ENCODE measurements at regions not wholly inside any gene's neighbourhood (a gene's known extent, or its start where the extent isn't known, plus 50 kb on each side); places are given as distances from the start of the nearest gene placed in this dataset.

DNA sequence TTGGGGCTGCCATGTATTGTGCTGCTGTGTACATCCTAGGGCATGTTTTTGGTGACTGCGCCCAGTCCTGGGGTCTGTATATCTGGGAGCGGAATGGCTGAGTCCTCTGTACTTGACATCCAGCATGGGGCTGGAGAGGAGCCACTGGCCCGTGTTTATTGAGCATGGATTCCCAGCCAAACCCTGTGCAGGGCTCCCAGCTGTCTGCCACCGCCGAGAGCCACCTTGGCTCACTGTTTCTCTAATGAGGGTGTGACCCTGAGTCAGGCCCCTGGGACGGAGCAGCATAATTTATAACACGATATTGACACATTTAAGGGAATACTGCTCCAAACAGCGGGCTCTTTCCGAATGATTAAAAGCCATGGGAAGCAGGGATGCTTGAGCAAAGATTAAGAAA, 211.5 kb upstream of the PWP1 start:
- no peak for DNase-seq (ENCODE audit: low spot score)

DNA sequence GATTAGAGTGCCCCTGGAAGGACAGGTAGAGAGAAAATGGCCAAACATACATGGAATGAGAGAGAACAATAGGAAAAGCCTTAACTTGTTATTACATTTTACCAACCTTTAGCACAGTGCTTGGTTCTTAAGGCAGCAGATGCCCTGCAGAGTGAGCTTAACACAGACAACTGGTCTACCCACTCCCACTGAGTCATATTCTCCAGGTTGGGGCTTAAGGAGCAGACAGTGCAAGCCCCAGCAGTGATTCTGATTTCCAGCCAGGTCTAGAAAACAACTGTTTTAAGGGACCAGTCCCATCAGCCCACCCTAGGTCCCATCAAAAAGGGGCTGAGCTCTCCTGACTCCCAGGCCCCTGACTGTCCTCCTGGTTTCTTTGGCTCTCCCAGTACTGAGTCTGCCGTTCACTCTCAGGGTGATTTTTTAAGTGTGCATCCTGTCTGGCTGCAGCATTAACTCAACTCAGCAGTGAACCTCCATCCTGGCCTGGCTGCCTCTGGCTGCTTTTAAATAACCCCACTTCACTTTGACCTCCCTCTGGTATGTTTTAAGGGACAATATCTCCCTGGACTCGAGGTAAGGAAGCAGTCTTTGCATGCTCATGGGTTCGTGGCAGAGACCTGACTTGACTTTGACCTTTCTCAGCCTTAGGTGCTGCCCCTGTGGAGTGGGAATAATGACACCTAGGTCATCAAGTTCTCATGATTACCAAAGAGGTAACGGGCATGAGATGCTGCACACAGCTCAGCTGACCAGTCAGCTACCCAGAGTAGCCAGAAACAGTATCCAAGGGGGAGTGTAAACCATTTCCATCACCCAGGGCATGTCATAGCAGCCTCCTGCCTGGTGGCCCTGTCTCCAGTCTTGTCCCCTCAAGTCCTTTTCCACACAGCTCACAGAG, 210.7 kb upstream of the PWP1 start:
- no peak for DNase-seq (ENCODE audit: low spot score)

DNA sequence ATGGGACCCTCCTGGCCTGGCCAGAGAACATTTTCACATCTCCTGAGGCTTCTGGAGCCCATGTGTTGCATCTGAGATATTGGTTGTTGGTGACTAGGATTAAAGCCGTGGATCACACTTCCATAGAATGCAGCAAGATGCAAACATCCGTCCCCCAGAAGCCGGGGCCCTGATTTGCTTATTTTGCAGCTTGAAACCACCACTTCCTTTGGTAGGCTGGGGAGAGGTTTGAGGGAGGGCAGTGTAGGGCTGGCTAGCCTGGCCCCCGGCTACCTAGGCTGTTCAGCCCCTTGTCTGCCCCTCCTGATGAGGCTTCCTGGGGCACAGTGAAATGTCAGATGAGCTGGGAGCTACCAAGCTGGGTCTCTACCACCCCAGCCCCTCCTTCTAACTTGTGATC, 209.7 kb upstream of the PWP1 start:
- DNase-seq (ENCODE audit: low spot score) = no peak

GRCh38 chr12:107477018-107477417, 208.6 kb upstream of the PWP1 start:
- DNase-seq (ENCODE audit: low spot score) = no peak

- no peak for DNase-seq (ENCODE audit: low spot score)
These were observed 207.5 kb upstream of the PWP1 start for GRCh38 chr12:107477947-107478610.

DNA sequence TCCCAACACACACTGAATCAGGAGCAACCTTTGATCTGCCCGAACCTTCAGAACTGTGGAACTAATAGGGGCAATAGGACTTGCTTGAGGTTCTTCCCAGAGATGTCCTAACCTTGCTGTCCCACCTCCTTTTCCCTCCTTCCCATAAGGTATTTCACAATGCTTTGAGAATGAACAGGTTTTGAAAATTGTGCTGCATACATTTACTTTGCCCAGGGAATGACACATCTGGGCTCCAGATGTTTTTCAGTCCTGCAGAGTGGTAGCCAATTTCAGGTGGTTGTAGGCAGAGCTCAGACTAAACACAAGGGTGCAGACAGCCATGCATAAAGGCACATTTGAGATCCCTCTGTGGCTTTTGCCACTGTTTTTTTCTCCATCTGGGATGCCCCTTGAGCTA, 206.7 kb upstream of the PWP1 start:
- DNase-seq (ENCODE audit: low spot score) = no peak

GRCh38 chr12:107480836-107481608, 204.6 kb upstream of the PWP1 start:
- DNase-seq (ENCODE audit: low spot score) = no peak

- DNase-seq (ENCODE audit: low spot score) = no peak
These were observed 201.4 kb upstream of the PWP1 start for GRCh38 chr12:107484230-107484629.

DNA sequence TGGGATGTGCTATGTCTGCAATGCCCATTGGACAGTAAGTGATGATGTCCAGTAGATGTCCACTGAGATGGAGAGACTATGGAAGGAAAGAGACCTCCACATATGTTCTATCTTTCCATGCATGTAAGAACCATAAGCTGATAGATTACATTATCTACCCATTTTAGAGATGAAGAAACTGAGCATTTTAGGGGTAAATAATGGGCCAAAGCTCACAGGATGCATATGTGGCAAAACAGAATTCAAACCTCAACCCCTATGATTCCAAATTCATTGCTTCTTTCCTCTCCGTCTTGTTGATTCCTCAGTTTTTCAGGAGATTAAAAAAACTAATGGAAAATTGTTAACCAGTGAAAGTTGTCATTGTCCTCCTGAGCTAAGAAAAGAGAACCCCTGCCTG, 200.7 kb upstream of the PWP1 start:
- no peak for DNase-seq (ENCODE audit: low spot score)

DNA sequence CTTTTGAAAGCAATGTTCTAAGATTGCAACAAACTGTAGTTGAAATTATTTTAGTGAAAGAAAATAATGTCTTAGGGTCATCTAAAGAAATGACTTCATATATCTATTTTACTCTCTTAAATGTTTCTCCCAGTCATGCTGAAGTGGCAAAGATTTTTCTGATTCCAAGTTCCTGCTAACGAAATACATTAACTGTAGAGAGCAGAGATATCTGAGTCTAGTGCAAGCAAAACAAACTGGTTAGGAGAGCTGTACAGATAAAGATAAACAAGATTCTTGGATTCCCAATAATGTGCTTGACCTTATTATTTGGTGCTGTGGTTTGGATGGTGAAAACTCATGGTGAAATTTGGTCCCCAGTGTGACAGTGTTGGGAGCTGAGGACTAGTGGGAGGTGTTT, 199.9 kb upstream of the PWP1 start:
- no peak for DNase-seq (ENCODE audit: low spot score)

DNA sequence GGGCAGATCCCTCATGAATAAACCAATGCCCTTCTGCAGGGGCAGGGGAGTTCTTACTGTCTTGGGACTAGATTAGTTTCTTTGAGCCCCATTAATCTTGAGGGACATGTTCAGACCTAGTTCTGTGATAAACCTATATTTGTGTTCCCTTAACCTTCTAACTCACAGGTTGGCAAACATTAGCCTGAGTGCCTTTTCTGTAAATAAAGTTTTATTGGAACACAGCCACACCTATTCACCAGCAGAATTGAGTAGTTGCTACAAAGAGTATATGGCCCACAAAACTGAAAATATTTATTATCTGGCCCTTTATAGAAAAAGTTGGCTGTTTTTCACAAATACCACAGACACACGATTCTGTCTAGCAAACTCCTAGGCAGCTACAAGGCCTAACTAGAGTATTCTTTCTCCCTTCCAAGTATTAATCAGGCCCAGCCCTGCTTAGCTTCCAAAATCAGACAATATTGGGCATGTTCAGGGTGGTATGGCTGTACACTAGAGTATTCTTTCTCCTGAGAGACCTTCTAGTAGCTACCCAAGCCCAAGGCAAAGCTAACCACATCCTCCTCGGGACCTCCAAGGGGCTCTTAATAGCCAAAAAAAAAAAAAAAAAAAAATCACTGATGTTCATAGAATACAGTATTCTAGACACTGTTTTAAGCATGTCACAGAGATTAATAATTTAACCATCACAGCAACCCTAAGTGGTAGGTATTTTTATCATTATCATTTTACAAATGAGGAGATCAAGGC, 199.3 kb upstream of the PWP1 start:
- DNase-seq (ENCODE audit: low spot score) = no peak

DNA sequence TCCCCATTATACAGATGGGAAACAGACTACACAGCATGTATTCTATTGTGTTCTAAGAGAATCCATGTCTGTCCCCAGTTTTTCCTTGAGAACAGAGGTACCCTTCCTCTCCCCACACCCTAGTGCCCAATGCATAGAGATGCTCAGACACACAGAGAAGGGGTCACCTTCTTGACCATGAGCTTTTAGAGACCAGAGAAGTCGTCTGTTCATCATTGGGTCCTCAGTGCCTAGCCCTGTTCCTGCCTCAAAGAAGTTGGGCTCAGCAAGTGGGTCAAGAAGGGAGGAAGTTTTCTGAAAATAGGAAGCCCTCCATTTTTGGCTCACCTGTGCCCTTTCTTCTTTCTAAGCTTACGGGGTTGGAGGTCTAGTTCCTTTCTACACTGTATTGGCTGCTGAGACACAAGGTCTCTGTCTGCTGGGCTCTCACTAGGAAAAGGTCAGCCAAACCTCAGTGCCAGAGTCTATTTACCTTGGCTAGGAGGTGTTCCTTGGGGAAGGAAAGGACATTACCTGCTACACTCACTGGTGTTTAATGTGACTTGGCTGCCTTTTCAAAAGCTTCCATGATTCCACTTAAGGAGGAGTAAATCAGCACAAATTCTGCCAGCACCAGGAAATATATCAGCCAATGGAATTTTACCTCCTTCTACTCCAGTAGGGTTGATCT, 198.5 kb upstream of the PWP1 start:
- no peak for DNase-seq (ENCODE audit: low spot score)

DNA sequence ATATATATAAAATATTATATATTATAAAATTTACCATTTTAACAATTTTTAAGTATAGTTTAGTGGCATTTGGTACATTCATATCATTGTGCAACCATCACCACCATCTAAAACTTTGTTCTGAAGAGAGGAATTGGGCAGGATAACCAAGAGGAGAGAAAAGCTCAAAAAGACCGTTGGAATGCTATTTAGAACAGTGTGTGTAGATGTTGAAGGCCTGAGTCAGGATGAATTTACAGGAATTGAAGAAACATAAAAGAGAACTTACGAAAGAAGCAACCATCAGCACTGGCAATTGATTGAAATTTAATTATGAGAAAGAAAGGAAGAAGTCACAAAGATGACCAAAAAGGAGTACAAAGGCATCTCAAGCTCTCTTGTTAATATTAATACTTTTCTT, 196.9 kb upstream of the PWP1 start:
- DNase-seq (ENCODE audit: low spot score) = no peak

- no peak for DNase-seq (ENCODE audit: low spot score)
These were observed 195.6 kb upstream of the PWP1 start for GRCh38 chr12:107490010-107490409.

GRCh38 chr12:107491856-107492255, 193.7 kb upstream of the PWP1 start:
- DNase-seq (ENCODE audit: low spot score) = peak; percentile 8

DNA sequence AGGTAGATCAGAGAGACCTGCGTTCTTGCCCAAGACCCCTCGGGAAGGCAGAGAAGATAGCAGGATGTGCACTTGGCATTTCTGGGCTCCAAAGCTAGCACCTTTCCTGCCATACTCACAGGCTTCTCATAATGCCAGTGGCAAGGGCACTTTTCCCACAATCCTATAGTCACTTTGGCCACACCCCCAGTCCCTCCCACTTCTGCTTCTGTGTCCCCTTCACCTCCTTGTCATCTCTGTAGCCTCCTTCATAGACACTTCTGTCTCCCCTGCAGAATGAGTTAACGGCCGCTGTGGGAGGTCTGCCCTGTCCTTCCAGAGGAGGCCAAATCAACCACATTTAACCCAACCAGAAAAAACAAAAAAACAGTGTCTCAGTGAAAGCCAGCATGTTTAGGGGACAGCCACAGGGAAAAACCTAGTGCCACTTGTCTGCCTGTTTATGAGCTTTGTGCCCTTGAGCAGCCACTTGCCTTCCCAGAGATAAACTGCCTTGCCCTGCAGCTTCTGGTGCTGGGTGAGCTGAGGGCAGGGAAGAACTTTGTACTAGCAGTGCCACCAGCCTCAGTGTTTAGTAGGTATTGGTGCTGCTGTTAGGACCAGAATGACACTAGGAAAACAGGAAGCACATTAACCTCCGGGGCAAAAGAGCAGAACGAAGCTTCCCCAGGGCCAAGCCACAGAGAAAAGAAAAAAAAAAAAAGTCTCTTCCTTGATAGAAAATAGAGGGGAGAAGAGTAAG, 193.0 kb upstream of the PWP1 start:
- no peak for DNase-seq (ENCODE audit: low spot score)

GRCh38 chr12:107493135-107493494, 192.5 kb upstream of the PWP1 start:
- DNase-seq (ENCODE audit: low spot score) = no peak

GRCh38 chr12:107493666-107494065, 191.9 kb upstream of the PWP1 start:
- no peak for DNase-seq (ENCODE audit: low spot score)

DNA sequence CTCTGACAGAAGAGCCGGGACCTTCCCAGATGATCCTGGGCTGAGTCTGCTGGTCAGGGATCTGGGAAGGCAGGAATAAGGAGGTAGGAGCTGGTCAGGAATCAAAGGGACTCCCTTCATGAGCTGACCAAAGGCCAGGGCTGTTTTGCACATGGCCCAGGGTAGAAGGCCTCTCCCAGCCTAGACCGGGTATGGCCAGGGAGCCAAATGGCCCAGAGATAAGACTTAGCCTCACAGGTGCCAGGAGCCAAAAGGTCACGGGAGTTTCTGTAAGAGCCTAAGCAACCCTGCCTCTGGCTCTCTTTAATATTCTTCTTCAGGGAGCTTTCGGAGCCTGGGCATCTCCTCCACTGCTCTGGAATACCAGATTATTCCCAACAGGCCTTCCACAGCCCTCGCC, 191.3 kb upstream of the PWP1 start:
- no peak for DNase-seq (ENCODE audit: low spot score)

GRCh38 chr12:107495604-107496003, 190.0 kb upstream of the PWP1 start:
- DNase-seq (ENCODE audit: low spot score) = no peak

GRCh38 chr12:107497231-107497630, 188.4 kb upstream of the PWP1 start:
- DNase-seq (ENCODE audit: low spot score) = no peak

Data from A172 (cell line).